AG04449 (cell line): ENCODE measurements at regions not wholly inside any gene's neighbourhood (a gene's known extent, or its start where the extent isn't known, plus 50 kb on each side); places are given as distances from the start of the nearest gene placed in this dataset.

Experiments
- CTCF ChIA-PET: fragments of 350-600 bp; formaldehyde crosslinking; extraction: SDS; loops from one replicate; lab custom pipeline; 2021; ENCODE audit warnings: antibody characterized with exemption; lab: Yijun Ruan, JAX
- POLR2A ChIA-PET: fragments of 400-600, 350-600 bp; formaldehyde crosslinking; extraction: SDS; loops from one replicate; lab custom pipeline; 2020; ENCODE audit warnings: antibody characterized with exemption, inconsistent platforms; lab: Yijun Ruan, JAX
- DNase-seq: peaks from one replicate; pipeline ENCODE4 v3.0.0-alpha.2; 2010; ENCODE audit warnings: low read depth, low spot score
- H3K4me3 ChIP-seq: 2 replicates; pipeline ENCODE4 v1.5.1; 2011; ENCODE audit warnings: low read depth, mild to moderate bottlenecking, control low read depth, low read length
- CTCF ChIP-seq: IDR thresholded peaks from one replicate; pipeline ENCODE4 v1.5.1; 2011; ENCODE audit warnings: mild to moderate bottlenecking, moderate library complexity, low read length, control low read depth, inconsistent platforms; ENCODE audit not compliant: insufficient read depth; ENCODE audit errors: missing control alignments

DNA sequence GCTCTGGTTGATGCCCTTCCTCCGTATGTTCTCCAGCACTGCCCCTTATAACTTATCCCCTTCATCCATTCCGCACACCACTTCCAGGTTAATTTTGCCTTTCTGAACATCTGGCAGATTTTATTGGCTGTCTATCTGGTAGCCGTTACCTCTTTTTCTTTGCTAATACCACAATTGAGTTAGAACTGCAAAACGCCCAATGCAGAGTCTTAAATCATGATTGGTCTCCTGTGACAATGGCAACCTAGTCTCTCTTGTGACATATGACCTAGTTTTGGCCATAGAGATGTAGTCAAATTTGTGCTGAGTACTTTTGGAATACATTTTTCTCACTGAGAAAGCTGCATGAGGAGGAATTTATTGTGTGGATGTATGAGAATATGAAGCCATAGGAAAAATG, 365.7 kb upstream of the PRR16 start:
- ChIA-PET POLR2A (no interaction called here), CTCF (no interaction called here)
- no peak for TF ChIP-seq CTCF
- no peak overlapping the region for H3K4me3 ChIP-seq
- no peak for DNase-seq

DNA sequence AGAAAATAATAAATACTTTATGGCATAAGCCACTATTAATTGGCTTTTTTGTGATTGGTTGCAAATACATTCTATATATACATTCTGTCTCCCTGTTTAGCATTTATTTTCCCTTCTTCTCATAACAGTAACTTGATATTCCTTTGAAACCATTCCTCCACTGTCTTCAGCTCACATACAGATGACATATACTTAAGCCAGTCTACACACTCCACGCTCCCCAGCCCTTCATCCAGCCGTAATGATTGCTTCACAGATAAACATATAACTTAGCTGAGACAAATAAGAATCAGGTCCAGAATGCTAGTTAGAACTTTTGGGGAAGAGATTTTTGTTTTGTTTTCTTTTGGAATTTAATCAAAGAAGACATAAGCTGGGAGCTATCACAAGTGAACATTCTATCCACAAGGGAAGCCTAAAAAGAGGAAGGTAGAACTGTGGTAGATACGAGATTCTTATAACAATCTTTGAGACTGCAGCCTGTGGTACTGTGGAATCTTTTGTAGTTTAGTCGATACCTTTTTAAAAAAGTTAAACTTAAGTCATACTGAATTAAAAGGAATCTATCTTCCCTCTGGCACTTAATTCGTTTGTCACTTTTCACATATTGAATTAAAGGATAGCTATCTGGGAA, 365.1 kb upstream of the PRR16 start:
- TF ChIP-seq CTCF, result no peak
- ChIA-PET POLR2A (no interaction called here), CTCF (no interaction called here)
- no peak overlapping the region for H3K4me3 ChIP-seq
- no peak for DNase-seq

- no peak overlapping the region for H3K4me3 ChIP-seq
- DNase-seq, result no peak
- POLR2A ChIA-PET, result no interaction called here
- CTCF ChIA-PET, result no interaction called here
- TF ChIP-seq CTCF, result no peak
Observed at GRCh38 chr5:120101771-120102170, 362.3 kb upstream of the PRR16 start.

DNA sequence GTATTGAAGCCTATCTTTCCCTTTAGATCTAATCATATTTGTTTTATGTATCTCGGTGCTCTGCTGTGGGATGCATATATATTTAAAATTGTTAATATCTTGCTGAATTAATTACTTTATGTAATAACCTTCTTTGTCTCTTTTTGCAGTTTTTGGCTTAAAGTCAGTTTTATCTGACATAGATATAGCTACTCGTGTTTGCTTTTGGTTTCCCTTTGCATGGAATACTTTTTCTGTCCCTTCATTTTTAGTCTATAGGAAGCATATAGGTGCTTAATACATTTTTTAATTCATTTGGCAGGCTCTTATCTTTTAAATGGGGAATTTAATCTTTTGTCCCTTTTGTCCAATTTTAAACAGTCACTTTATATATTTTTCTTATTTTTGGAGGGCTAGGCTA, 360.6 kb upstream of the PRR16 start:
- CTCF ChIA-PET, result no interaction called here
- H3K4me3 ChIP-seq, result no peak overlapping the region
- POLR2A ChIA-PET, result interaction anchor here (0.5 kb wide), 1 partner anchor 1890 kb away, joined by 3 read pairs; no protein-coding TSS in a partner anchor
- no peak for DNase-seq
- TF ChIP-seq CTCF, result no peak

GRCh38 chr5:120106912-120107525, 357.1 kb upstream of the PRR16 start:
- DNase-seq, result no peak
- H3K4me3 ChIP-seq, result no peak overlapping the region
- no peak for TF ChIP-seq CTCF
- ChIA-PET POLR2A (no interaction called here), CTCF (no interaction called here)

DNA sequence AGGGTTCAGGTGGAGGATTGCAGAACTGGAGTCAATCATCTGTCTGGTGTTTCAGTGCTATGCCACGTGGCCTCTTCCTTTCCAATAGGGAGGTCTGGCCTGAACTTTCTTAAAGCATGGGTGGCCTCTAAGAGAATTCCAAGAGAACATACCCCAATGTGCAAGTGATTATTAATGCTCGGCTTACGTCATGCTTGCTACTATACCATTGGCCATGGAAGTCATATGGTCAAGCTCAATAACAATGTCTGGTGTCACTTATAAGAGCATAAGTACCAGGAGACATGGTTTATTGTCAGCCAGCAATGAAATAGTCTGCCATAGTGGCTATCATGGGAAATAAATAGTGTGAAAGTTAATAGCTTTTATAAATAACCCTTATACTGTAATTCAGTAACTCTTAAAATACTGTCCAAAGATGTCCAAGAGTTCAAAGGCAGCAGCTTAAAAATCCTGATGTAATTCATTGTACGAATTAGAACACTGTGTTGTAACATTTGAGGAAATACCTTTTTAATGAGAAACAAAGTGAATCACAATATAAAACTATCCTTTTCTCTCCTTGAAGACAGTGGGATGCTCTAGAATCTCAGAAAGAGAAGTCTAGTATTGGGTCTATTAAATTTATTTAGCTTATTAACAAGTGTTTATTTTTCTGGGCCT, 355.4 kb upstream of the PRR16 start:
- DNase-seq, result no peak
- POLR2A ChIA-PET, result no interaction called here
- CTCF ChIA-PET, result no interaction called here

More for the DNA sequence above, 355.4 kb upstream of the PRR16 start:
- no peak overlapping the region for H3K4me3 ChIP-seq
- no peak for TF ChIP-seq CTCF
